ENCODE measurements at regions not wholly inside any gene's neighbourhood (a gene's known extent, or its start where the extent isn't known, plus 50 kb on each side); places are given as distances from the start of the nearest gene placed in this dataset.

DNA sequence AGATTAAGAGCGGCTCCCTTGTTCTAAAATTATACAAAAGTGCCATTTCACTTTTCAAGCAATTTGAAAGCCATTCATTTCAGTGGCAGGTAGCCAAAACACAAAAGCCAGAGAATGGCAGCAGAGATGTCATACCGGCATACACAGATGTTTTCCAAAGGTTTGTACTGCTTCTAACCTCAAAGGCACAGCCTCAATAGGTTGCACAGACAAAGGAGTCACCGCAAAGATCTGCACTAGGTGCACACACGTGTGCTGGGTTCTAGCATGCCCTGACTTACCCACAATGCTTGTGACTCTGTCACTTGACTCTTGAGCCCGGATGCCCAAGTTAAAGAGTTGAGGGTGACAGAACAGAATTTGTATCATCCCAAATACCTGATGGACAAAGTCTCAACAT, 448.9 kb upstream of the ADGRL2 start:
- Mint-ChIP-seq H3K9me3 (no peaks in the 10 kb centered on the region), H3K4me1 (ENCODE audit: low read depth) (no peaks in the 10 kb centered on the region), H3K36me3 (ENCODE audit: low read depth) (no peaks in the 10 kb centered on the region), H3K27ac (no peak overlapping the region), H3K27me3 (no peaks in the 10 kb centered on the region), H3K4me3 (no peak overlapping the region)
- intact Hi-C loops (cut with micrococcal nuclease): no loop called here

DNA sequence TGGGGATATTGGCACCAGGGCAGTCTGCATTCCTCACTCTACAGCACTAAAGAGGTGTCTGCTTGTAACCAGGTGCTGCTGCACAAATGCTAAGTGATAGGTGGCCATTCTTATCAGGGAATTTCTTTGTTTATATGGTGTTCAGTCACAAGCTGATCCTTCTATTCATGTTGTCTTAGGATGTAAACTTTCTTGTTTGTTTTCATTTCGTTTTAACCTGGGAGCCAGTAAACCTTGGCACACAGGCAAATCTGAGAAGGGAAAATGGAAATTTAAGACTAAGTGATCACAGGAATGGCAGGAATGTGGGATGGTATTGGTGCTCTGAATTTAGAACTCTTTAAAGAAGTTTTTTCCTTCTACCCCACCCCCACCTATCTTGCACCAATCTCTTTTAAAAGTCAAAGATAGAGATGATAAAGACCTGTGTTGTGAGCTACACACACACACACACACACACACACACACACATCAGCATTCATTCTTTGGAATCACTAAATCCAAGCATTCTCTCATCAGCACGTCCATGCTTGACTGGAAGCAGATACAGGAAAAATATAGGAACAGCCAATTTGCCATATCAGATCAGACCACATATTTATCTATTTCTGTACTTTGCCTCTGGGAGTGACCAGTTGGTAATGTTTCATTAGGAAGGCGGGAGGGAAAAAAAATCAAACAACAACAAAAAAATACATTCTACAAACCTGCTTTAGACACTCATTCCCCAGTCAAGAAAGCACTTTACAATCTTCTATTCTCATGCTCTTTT, 451.4 kb upstream of the ADGRL2 start:
- H3K4me3 Mint-ChIP-seq: no peak overlapping the region
- no peaks in the 10 kb centered on the region for H3K9me3 Mint-ChIP-seq
- H3K27ac Mint-ChIP-seq: no peak overlapping the region
- H3K36me3 Mint-ChIP-seq (ENCODE audit: low read depth): no peaks in the 10 kb centered on the region
- intact Hi-C loops (cut with micrococcal nuclease): no loop called here
- H3K27me3 Mint-ChIP-seq: no peaks in the 10 kb centered on the region
- H3K4me1 Mint-ChIP-seq (ENCODE audit: low read depth): no peaks in the 10 kb centered on the region

DNA sequence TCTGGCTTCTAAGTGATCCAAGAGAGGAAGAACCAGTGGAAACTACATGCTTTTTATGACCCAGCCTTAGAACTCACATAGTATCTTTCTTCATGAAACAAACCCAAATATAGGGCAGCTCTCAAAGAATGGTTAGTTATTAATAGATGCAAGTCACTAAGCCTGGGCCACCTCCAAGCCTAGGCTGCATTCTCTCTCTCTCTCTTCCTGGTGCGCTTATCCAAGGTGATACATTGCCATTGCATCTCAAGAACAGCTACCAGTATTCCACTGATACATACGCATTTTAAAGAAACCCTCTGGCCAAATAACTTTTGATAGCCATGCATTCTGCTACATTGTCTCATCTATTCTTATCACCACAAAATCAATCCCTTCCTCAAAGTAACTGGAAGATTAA, 455.6 kb upstream of the ADGRL2 start:
- Mint-ChIP-seq H3K36me3 (ENCODE audit: low read depth) (no peaks in the 10 kb centered on the region), H3K27me3 (no peaks in the 10 kb centered on the region), H3K27ac (no peak overlapping the region), H3K4me3 (no peak overlapping the region), H3K9me3 (no peaks in the 10 kb centered on the region), H3K4me1 (ENCODE audit: low read depth) (no peaks in the 10 kb centered on the region)
- intact Hi-C loops (cut with micrococcal nuclease): no loop called here

DNA sequence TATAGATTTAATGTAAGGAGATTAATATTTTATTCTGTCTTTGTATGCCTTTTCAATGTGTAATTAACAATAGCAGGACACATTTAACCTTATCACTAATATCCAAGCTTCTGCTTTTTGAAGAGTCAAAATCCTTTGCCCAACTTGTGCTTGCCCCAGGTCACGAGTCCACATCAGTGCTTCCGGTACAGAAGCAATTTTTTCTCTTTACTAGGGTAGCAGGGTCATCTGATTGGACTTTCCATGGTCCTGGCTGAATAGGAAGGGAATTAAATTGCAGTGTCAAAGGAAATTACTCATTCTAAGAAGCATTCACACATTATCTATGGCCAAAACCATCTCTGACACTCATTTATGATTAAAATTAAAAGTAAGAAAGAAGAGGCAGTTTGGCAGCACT, 460.5 kb upstream of the ADGRL2 start:
- Mint-ChIP-seq H3K27ac (no peak overlapping the region), H3K4me3 (no peak overlapping the region), H3K36me3 (ENCODE audit: low read depth) (no peaks in the 10 kb centered on the region), H3K9me3 (peaks cover 15% of the 10 kb centered on the region), H3K4me1 (ENCODE audit: low read depth) (no peaks in the 10 kb centered on the region), H3K27me3 (no peaks in the 10 kb centered on the region)
- intact Hi-C loops (cut with micrococcal nuclease): no loop called here

DNA sequence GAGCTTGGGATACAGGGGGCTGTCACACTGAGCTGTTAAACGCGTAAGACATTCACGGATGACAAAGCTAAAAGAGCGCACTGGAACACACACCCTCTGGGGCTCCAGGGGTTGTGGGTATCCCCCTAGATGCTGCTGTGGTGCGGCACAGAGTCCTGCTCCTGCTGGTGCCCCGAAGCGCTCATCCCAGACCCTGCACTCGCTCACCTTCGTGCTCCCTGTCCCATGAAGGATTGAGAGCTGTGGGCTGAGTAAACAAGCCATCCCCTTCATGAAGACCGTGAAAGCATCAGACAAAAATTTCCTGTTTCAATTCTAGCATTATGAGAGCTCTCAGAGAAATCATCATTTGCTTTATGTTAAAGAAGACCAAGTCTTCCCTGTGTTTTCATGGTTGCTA, 463.5 kb upstream of the ADGRL2 start:
- no peaks in the 10 kb centered on the region for H3K27me3 Mint-ChIP-seq
- no peaks in the 10 kb centered on the region for H3K36me3 Mint-ChIP-seq (ENCODE audit: low read depth)
- no peak overlapping the region for H3K27ac Mint-ChIP-seq
- H3K4me3 Mint-ChIP-seq: no peak overlapping the region
- peaks cover 15% of the 10 kb centered on the region for H3K9me3 Mint-ChIP-seq
- no peaks in the 10 kb centered on the region for H3K4me1 Mint-ChIP-seq (ENCODE audit: low read depth)
- intact Hi-C loops (cut with micrococcal nuclease): no loop called here

DNA sequence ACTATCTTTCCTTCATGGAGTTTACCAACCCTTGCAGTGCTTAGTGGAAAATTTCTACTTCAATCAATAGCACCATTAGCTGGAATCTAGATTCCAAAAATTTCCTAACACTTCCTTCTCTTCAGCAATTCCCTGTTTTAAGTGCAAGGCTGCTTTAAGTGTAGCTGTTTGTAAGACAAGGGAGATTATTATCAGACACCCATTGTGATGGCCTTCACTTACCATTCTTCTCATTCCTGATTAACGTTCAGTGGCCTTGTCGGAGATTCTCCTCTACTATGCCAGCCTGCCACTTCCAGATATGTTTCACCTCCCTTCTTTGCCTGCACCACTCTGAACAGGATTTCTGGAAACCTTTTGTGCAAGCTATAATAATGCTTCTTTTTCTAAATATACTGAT, 464.9 kb upstream of the ADGRL2 start:
- Mint-ChIP-seq H3K4me1 (ENCODE audit: low read depth) (no peaks in the 10 kb centered on the region), H3K27ac (no peak overlapping the region), H3K4me3 (no peak overlapping the region), H3K36me3 (ENCODE audit: low read depth) (no peaks in the 10 kb centered on the region), H3K9me3 (peaks cover 15% of the 10 kb centered on the region), H3K27me3 (no peaks in the 10 kb centered on the region)
- intact Hi-C loops (cut with micrococcal nuclease): no loop called here

DNA sequence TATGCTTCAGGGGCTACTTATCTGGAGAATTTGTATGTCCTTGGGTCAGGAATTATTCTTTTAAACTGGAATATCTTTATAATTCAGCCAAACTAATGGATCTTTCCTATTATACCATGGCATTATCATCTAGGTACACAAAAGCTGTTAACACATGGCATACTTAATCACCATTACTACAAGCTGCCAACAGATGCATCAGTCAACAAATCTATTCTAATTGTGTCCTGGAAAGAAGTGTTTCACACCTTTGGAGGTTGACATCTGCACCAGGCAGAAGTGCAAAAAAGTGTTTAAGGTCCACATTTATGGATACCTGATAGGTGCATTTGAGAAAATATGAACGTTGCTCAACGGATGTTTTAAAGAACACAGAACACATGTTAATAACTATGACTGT, 470.2 kb upstream of the ADGRL2 start:
- Mint-ChIP-seq H3K4me1 (ENCODE audit: low read depth) (no peaks in the 10 kb centered on the region), H3K9me3 (no peaks in the 10 kb centered on the region), H3K27ac (no peak overlapping the region), H3K36me3 (ENCODE audit: low read depth) (no peaks in the 10 kb centered on the region), H3K27me3 (no peaks in the 10 kb centered on the region), H3K4me3 (no peak overlapping the region)
- intact Hi-C loops (cut with micrococcal nuclease): no loop called here

DNA sequence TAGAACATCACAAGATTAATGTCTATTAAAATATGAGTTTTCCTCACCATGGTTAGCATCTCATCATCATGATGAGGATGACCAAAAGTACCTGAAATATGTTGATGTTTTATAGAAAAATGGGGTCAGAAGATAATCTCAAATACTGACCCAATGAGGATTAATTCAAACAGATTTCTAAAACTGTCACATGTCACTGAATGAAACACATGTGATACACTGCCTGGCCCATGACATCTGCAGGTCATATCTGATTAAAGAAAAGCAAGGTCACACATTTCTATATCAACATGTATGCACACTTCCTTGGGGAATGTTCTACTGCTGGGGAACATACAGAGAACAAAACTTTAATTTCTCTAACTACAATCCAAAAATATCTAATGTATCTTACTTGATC, 470.6 kb upstream of the ADGRL2 start:
- Mint-ChIP-seq H3K9me3 (no peaks in the 10 kb centered on the region), H3K27me3 (no peaks in the 10 kb centered on the region), H3K4me3 (no peak overlapping the region), H3K36me3 (ENCODE audit: low read depth) (no peaks in the 10 kb centered on the region), H3K27ac (no peak overlapping the region), H3K4me1 (ENCODE audit: low read depth) (no peaks in the 10 kb centered on the region)
- intact Hi-C loops (cut with micrococcal nuclease): no loop called here

DNA sequence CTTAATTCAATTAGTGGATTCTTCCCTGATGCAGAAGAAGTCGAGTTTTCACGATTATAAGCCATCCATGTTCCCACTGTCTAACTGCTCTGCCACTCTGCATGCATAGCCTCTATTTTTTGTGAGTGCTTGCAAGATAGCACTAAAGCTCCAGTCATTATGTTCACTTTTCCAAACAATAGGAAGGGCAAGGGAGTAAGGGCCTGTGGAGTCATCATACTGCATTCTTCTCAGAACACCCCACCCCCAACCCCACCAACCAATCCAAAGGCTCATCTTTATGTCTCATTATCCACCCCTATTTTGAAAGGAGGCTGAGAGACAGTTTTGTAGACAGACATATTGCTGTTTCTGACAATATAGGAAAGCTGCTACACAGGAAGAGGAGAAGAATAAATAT, 471.7 kb upstream of the ADGRL2 start:
- Mint-ChIP-seq H3K4me3 (no peak overlapping the region), H3K36me3 (ENCODE audit: low read depth) (no peaks in the 10 kb centered on the region), H3K27ac (no peak overlapping the region), H3K4me1 (ENCODE audit: low read depth) (no peaks in the 10 kb centered on the region), H3K27me3 (no peaks in the 10 kb centered on the region), H3K9me3 (no peaks in the 10 kb centered on the region)
- intact Hi-C loops (cut with micrococcal nuclease): no loop called here

DNA sequence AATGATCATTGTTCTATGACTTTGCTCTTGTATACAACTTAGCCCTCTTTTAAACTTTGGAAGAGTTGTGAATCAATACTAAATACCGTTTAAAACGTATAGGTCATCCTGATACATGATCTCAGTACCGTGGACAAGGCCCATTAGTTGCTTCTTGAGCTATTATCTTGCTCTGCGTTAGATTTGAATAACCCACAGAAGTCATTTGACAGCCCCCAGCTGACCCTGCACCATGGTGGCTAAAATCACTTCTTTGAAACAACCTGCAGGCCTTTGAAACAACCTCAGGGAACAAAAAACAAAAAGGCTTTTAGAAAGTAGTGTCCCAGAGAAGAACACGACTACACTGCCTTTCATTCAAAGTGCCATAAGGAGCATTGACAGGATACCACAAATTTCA, 473.0 kb upstream of the ADGRL2 start:
- Mint-ChIP-seq H3K36me3 (ENCODE audit: low read depth) (no peaks in the 10 kb centered on the region), H3K4me3 (no peak overlapping the region), H3K27ac (no peak overlapping the region), H3K27me3 (no peaks in the 10 kb centered on the region), H3K9me3 (no peaks in the 10 kb centered on the region), H3K4me1 (ENCODE audit: low read depth) (no peaks in the 10 kb centered on the region)
- intact Hi-C loops (cut with micrococcal nuclease): no loop called here

DNA sequence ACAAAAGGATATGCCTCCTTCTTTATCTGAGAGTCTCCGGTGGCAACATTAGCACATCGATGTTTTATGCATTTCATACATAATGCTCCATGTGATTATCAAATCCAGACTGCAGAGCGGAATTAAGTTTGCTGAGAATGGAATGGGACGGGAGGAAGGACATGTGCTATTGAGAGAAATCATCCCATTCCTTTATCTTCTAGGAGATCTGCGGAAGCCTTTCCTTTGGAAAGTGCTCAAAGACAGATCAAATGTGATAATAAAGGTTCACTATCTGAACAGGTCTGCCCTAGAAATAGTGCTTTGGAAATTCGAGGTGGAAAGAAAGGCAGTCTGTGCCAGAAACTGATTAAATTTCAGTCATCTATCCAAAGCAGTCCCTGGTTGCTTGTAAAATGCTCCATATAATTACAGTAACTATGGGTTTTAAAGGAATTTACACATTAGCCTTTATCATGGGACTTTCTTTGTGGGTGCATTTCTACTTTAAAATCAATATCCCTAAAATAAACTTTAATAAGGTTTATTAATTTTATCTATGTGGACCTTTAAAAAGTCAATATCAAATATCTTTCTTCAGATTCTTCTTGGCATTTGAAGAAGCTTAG, 473.5 kb upstream of the ADGRL2 start:
- H3K27me3 Mint-ChIP-seq: no peaks in the 10 kb centered on the region
- intact Hi-C loops (cut with micrococcal nuclease): no loop called here
- no peak overlapping the region for H3K27ac Mint-ChIP-seq

DNA sequence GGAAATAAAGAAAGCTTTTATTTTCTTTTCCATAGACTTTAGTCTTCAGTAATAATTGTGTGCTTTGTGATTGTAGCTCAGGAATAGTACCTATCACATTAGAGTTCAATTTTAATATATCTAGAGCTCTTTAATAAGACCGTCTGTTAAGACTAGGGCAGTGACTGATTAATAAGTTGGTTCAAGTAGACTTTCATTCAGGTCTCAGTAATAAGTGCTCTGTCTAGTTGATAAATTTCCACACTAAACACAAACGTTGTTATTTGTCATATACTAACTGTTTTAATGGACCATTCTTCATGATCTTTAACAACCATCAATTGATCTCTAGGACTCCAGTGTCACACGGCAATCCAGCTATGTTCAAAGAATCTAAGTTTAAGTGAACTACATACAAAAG, 474.5 kb upstream of the ADGRL2 start:
- no peaks in the 10 kb centered on the region for H3K27me3 Mint-ChIP-seq
- intact Hi-C loops (cut with micrococcal nuclease): no loop called here
- no peaks in the 10 kb centered on the region for H3K9me3 Mint-ChIP-seq
- H3K4me3 Mint-ChIP-seq: no peak overlapping the region
- no peaks in the 10 kb centered on the region for H3K4me1 Mint-ChIP-seq (ENCODE audit: low read depth)
- no peak overlapping the region for H3K27ac Mint-ChIP-seq
- no peaks in the 10 kb centered on the region for H3K36me3 Mint-ChIP-seq (ENCODE audit: low read depth)

More for the DNA sequence above, 473.5 kb upstream of the ADGRL2 start:
- Mint-ChIP-seq H3K9me3 (no peaks in the 10 kb centered on the region), H3K4me3 (no peak overlapping the region), H3K36me3 (ENCODE audit: low read depth) (no peaks in the 10 kb centered on the region), H3K4me1 (ENCODE audit: low read depth) (no peaks in the 10 kb centered on the region)

DNA sequence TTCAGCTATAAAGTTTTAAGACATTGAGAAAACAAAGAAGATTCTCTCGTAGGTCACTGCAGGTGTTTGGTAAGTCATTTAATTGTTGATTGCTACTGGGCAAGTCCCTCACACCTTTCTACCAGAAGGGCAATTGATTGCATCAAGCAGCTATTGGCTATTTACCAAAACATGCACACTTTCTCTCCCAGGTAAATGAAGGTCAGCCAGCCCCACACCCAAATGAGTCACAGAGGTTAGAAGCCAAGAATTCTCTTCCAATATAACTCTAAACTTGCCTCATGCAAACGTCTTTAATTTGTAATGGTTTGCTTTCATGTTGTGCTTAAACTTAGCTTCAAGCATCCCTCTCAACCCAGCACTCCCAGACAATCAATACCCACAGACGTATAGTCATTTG, 475.3 kb upstream of the ADGRL2 start:
- H3K27ac Mint-ChIP-seq: no peak overlapping the region

DNA sequence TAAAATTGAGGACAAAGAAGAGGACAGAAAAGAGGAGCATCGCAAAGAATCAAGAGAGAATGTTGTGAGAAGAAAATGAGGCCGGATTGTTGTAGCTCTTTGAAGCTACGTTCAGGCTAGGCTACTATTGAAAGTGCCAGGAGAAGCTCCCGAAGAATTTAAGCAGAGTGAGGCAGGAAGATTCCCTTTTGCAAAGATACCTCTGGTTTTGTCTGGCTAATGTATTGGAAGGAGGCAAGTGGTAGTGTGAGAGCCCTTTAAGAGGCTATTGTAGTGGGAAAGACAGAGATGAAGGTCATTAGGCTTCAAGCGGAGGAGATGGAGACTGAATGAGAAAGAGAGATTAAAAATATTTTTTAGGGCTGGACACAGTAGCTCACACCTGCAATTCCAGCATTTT, 476.9 kb upstream of the ADGRL2 start:
- Mint-ChIP-seq H3K27ac (no peak overlapping the region), H3K9me3 (peaks cover 8% of the 10 kb centered on the region), H3K27me3 (no peaks in the 10 kb centered on the region), H3K4me3 (no peak overlapping the region), H3K36me3 (ENCODE audit: low read depth) (no peaks in the 10 kb centered on the region), H3K4me1 (ENCODE audit: low read depth) (no peaks in the 10 kb centered on the region)
- intact Hi-C loops (cut with micrococcal nuclease): no loop called here

More for the DNA sequence above, 475.3 kb upstream of the ADGRL2 start:
- H3K4me1 Mint-ChIP-seq (ENCODE audit: low read depth): no peaks in the 10 kb centered on the region
- H3K27me3 Mint-ChIP-seq: no peaks in the 10 kb centered on the region
- H3K9me3 Mint-ChIP-seq: peaks cover under 1% of the 10 kb centered on the region
- H3K4me3 Mint-ChIP-seq: no peak overlapping the region
- intact Hi-C loops (cut with micrococcal nuclease): no loop called here
- no peaks in the 10 kb centered on the region for H3K36me3 Mint-ChIP-seq (ENCODE audit: low read depth)

DNA sequence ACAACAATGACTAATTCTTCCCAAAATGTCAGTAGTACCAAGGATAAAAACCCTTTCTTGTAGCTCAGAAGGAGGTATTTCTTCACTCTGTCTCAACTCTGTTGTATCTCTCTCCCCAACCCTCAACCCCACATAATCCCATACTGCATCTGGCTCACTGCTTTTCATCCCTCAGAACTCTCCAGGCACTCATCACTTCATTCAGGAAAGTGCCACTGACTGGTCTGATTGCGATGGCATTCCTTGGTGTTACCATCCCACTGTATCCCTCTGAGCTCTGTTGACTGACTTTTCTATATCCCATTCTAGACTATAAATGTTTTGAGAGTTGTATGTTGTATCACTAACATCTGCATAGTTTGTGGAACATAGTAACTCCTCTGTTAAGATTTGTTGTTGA, 483.5 kb upstream of the ADGRL2 start:
- intact Hi-C loops (cut with micrococcal nuclease): no loop called here
- H3K9me3 Mint-ChIP-seq: peaks cover 8% of the 10 kb centered on the region
- no peaks in the 10 kb centered on the region for H3K36me3 Mint-ChIP-seq (ENCODE audit: low read depth)
- H3K27me3 Mint-ChIP-seq: no peaks in the 10 kb centered on the region
- no peak overlapping the region for H3K4me3 Mint-ChIP-seq
- H3K4me1 Mint-ChIP-seq (ENCODE audit: low read depth): peaks cover 7% of the 10 kb centered on the region
- H3K27ac Mint-ChIP-seq: no peak overlapping the region

Data from dendritic cell treated with granulocyte-macrophage colony-stimulating factor and Interleukin-4, amounts not matched to agents 40 ng/mL and 50 ng/mL, for 4 days (primary cell).